Tongue (tissue), 1 donor: ENCODE measurements at regions not wholly inside any gene's neighbourhood (a gene's known extent, or its start where the extent isn't known, plus 50 kb on each side); places are given as distances from the start of the nearest gene placed in this dataset.

Experiments
- DNase-seq: peaks from one replicate; pipeline ENCODE4 v3.0.0-alpha.2; 2015

GRCh38 chr2:5842326-5842725 is 150.1 kb downstream of the SOX11 start:
- no peak for DNase-seq

GRCh38 chr2:5845798-5846330 is 153.7 kb downstream of the SOX11 start:
- DNase-seq, result no peak

GRCh38 chr2:5846881-5847280 is 154.7 kb downstream of the SOX11 start:
- DNase-seq, result no peak

- DNase-seq, result no peak
Observed at GRCh38 chr2:5849562-5849961, 157.4 kb downstream of the SOX11 start.

- DNase-seq, result no peak
Observed at GRCh38 chr2:5851410-5851809, 159.2 kb downstream of the SOX11 start.

GRCh38 chr2:5854797-5855196 is 162.6 kb downstream of the SOX11 start:
- no peak for DNase-seq

- peak; percentile 74 for DNase-seq
Observed at GRCh38 chr2:5867056-5867455, 174.9 kb downstream of the SOX11 start.

- peak; percentile 76 for DNase-seq
Observed at GRCh38 chr2:5868931-5869330, 176.7 kb downstream of the SOX11 start.

GRCh38 chr2:5869936-5870335 is 177.8 kb downstream of the SOX11 start:
- DNase-seq, result peak; percentile 76

GRCh38 chr2:5877360-5877759 is 185.2 kb downstream of the SOX11 start:
- DNase-seq, result no peak

GRCh38 chr2:5885451-5886173 is 193.4 kb downstream of the SOX11 start:
- no peak for DNase-seq

- no peak for DNase-seq
Observed at GRCh38 chr2:5886462-5886861, 194.3 kb downstream of the SOX11 start.

GRCh38 chr2:5888126-5888525 is 195.9 kb downstream of the SOX11 start:
- no peak for DNase-seq

GRCh38 chr2:5889519-5889918 is 197.3 kb downstream of the SOX11 start:
- no peak for DNase-seq

GRCh38 chr2:5894355-5894754 is 202.2 kb downstream of the SOX11 start:
- no peak for DNase-seq

- DNase-seq, result no peak
Observed at GRCh38 chr2:5895284-5895683, 203.1 kb downstream of the SOX11 start.

- DNase-seq, result no peak
Observed at GRCh38 chr2:5897249-5897648, 205.1 kb downstream of the SOX11 start.

- no peak for DNase-seq
Observed at GRCh38 chr2:5898667-5899066, 206.5 kb downstream of the SOX11 start.

GRCh38 chr2:5905661-5906060 is 213.5 kb downstream of the SOX11 start:
- DNase-seq, result no peak

GRCh38 chr2:5908071-5908470 is 215.9 kb downstream of the SOX11 start:
- no peak for DNase-seq

GRCh38 chr2:5911718-5912117 is 219.5 kb downstream of the SOX11 start:
- DNase-seq, result peak; percentile 66

GRCh38 chr2:5913711-5914395 is 221.7 kb downstream of the SOX11 start:
- no peak for DNase-seq

GRCh38 chr2:5914811-5915611 is 222.8 kb downstream of the SOX11 start:
- DNase-seq, result peak; percentile 82
